ENCODE measurements at regions not wholly inside any gene's neighbourhood (a gene's known extent, or its start where the extent isn't known, plus 50 kb on each side); places are given as distances from the start of the nearest gene placed in this dataset.
A peak's percentile ranks its signal among the peaks of the same experiment; 100 is the strongest.

- TF ChIP-seq TSHZ1 (tag by site-specific recombination; IDR thresholded peaks at IDR 0.05; ENCODE audit: borderline replicate concordance) (no peak), ZNF561 (tag by site-specific recombination; IDR thresholded peaks at IDR 0.05; ENCODE audit: borderline replicate concordance) (no peak), GLI2 (tag by site-specific recombination; IDR thresholded peaks at IDR 0.05; ENCODE audit: borderline replicate concordance, low read depth) (no peak), ZNF423 (tag by site-specific recombination; IDR thresholded peaks at IDR 0.05) (no peak), ZNF211 (tag by site-specific recombination; IDR thresholded peaks at IDR 0.05; ENCODE audit: low read depth) (no peak), KLF1 (tag by site-specific recombination; IDR thresholded peaks at IDR 0.05) (no peak)
Observed at GRCh38 chr5:6006838-6007314, 371.5 kb downstream of the MED10 start (continued).

- Histone ChIP-seq H3K4me3 (ENCODE audit: low read depth, low read length) (no peak overlapping the region), H3K9me3 (ENCODE audit: control insufficient read depth, insufficient read depth, low read depth, low read length) (no peaks in the 10 kb centered on the region), H3K27ac (ENCODE audit: extremely low read depth, low read depth, low read length) (no peak overlapping the region), H3K4me1 (ENCODE audit: control insufficient read depth, insufficient read depth, low read length) (no peaks in the 10 kb centered on the region), H3K36me3 (ENCODE audit: control insufficient read depth in 2 of 2, insufficient read depth in 1 of 2, low read length in 2 of 2) (no peaks in the 10 kb centered on the region)
- ChIA-PET CTCF (interaction anchor here (0.6 kb wide), 1 partner anchor 32 kb away, joined by 3 read pairs; no protein-coding TSS in a partner anchor), POLR2A (no interaction called here)
- TF ChIP-seq, protein P1, sequence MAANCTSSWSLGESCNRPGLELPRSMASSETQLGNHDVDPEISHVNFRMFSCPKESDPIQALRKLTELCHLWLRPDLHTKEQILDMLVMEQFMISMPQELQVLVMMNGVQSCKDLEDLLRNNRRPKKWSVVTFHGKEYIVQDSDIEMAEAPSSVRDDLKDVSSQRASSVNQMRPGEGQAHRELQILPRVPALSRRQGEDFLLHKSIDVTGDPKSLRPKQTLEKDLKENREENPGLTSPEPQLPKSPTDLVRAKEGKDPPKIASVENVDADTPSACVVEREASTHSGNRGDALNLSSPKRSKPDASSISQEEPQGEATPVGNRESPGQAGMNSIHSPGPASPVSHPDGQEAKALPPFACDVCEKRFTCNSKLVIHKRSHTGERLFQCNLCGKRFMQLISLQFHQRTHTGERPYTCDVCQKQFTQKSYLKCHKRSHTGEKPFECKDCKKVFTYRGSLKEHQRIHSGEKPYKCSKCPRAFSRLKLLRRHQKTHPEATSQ (tag by site-specific recombination; IDR thresholded peaks at IDR 0.05): no peak
- TF ChIP-seq EGR2 (tag by site-specific recombination; IDR thresholded peaks at IDR 0.05; ENCODE audit: low read depth) (peak; percentile 63), ZFHX2 (tag by site-specific recombination; conservative IDR thresholded peaks at IDR 0.05) (0 out of 2 replicates have a peak, but pooled peaks have one; percentile 13)
Observed at GRCh38 chr5:6003040-6003825, 375.1 kb downstream of the MED10 start.

- Histone ChIP-seq H3K9me3 (ENCODE audit: control insufficient read depth, insufficient read depth, low read depth, low read length) (no peaks in the 10 kb centered on the region), H3K27ac (ENCODE audit: extremely low read depth, low read depth, low read length) (no peak overlapping the region), H3K4me3 (ENCODE audit: low read depth, low read length) (no peak overlapping the region), H3K4me1 (ENCODE audit: control insufficient read depth, insufficient read depth, low read length) (no peaks in the 10 kb centered on the region), H3K36me3 (ENCODE audit: control insufficient read depth in 2 of 2, insufficient read depth in 1 of 2, low read length in 2 of 2) (no peaks in the 10 kb centered on the region)
- ChIA-PET CTCF (interaction anchor here (0.6 to 0.8 kb wide), 3 partner anchors 45 to 91 kb away, joined by 3 to 5 read pairs (median 3); no protein-coding TSS in a partner anchor), POLR2A (no interaction called here)
- TF ChIP-seq KLF8 (tag by site-specific recombination; IDR thresholded peaks at IDR 0.05) (no peak), ZNF155 (tag by site-specific recombination; IDR thresholded peaks at IDR 0.05) (no peak), ZNF830 (tag by site-specific recombination; IDR thresholded peaks at IDR 0.05; ENCODE audit: low read depth) (no peak), ZNF837 (tag by site-specific recombination; IDR thresholded peaks at IDR 0.05) (no peak), ZNF280D (tag by site-specific recombination; IDR thresholded peaks at IDR 0.05) (no peak), ZBTB21 (tag by site-specific recombination; IDR thresholded peaks at IDR 0.05) (no peak)
Observed at GRCh38 chr5:6000867-6001266, 377.5 kb downstream of the MED10 start.
